Thyroid gland (tissue), 4 donors: ENCODE measurements at regions not wholly inside any gene's neighbourhood (a gene's known extent, or its start where the extent isn't known, plus 50 kb on each side); places are given as distances from the start of the nearest gene placed in this dataset.

ENCODE experiments used
- POLR2A ChIP-seq, 2 donors: fragments of 450-650 bp; IDR thresholded peaks; one replicate each; pipeline ENCODE4 v1.6.1; 2017; ENCODE audit warnings: antibody characterized with exemption in 2 of 2, mild to moderate bottlenecking in 2 of 2, moderate library complexity in 1 of 2
- TF ChIP-seq, protein P1 (sequence below), 6 experiments: fragments of 200-600 bp in 3 of 6; fragments of 450-650 bp in 3 of 6; sonication (generic) in 3 of 6; IDR thresholded peaks; one replicate each; pipeline ENCODE4 v1.5.1; 2016 to 2019; ENCODE audit warnings: antibody characterized with exemption in 6 of 6, mild to moderate bottlenecking in 2 of 6, inconsistent platforms in 1 of 6, moderate library complexity in 1 of 6

DNA sequence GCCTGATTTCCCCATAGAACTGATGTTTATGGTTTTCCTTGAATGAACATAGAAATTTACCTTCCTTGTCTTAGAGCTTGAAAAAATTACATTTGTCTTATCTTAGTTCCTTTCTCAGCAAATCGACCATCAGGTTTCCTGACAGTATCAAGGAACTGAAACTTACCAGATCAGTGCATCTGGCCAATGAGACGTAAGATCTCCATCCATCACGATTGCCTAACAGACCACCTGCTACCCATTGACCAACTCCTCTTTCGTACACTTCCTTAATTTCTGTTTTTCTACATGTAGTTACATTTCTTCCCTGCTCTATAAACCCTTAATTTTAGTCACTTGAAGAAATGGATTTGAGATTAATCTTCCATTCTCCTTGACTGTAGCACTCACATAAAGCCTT, 57.4 kb upstream of the TMPRSS15 start:
- TF ChIP-seq POLR2A (IDR thresholded peaks at IDR 0.05): no peak
- TF ChIP-seq, protein P1, sequence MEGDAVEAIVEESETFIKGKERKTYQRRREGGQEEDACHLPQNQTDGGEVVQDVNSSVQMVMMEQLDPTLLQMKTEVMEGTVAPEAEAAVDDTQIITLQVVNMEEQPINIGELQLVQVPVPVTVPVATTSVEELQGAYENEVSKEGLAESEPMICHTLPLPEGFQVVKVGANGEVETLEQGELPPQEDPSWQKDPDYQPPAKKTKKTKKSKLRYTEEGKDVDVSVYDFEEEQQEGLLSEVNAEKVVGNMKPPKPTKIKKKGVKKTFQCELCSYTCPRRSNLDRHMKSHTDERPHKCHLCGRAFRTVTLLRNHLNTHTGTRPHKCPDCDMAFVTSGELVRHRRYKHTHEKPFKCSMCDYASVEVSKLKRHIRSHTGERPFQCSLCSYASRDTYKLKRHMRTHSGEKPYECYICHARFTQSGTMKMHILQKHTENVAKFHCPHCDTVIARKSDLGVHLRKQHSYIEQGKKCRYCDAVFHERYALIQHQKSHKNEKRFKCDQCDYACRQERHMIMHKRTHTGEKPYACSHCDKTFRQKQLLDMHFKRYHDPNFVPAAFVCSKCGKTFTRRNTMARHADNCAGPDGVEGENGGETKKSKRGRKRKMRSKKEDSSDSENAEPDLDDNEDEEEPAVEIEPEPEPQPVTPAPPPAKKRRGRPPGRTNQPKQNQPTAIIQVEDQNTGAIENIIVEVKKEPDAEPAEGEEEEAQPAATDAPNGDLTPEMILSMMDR (IDR thresholded peaks at IDR 0.05): no peak
